ENCODE measurements at regions not wholly inside any gene's neighbourhood (a gene's known extent, or its start where the extent isn't known, plus 50 kb on each side); places are given as distances from the start of the nearest gene placed in this dataset.

DNA sequence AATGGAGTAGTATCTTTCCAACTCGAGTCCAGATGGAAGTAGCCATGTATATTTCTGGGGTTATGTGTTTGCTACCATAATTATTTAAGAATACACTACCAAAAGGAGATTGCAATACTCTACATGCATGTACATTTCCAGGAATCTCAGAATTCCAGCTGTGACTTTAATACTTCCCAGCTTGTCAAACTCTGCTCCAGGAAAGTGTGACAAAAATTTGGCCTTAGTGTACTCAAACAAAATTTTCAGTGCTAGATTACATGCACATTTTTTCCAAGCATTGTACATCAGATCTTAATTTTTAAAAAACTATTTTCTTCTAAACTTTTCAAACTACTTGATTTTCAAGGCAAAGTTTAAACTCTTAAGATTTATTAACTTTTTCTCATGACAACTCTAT, 1791.6 kb downstream of the SUCLG1 start:
- DNase-seq (ENCODE audit: low spot score), result no peak

DNA sequence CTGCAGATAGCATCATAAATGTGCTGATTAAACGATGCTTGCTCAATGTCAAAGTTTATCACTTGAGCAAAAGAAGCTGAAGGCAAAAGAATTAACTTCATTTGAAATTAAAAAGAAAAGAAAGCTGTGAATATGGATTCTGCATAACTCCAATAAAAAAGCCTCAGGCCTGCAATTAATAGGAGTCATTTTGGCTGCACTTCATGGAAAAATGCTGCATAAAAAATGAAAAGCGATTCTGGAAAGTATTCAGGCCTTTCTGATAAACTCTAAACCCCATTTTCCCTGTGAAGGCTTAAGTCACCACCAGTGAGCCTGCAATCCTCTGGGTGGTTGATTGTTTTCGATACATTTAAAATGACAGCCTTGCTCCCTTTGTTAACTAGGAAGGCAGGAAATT, 1793.4 kb downstream of the SUCLG1 start:
- DNase-seq (ENCODE audit: low spot score), result no peak

DNA sequence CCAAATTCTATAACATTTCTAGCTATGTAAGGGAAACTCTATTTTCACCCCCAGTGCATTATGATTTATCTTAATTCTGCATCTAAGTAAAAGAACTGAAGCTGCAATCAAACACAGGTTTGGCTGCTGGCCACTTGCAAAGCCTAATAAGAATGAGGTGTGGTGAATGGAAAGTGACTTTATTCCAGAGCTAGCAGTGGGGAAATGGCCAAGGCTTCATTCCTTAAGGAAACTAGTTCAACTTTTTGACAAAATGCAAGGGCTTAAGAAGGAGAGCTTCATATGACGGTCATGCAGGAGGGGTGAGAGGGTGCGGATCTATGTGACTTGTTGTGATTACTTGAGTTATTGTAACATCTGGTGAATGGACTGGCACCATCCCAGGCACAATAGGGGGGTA, 1802.0 kb downstream of the SUCLG1 start:
- no peak for DNase-seq (ENCODE audit: low spot score)

- DNase-seq (ENCODE audit: low spot score), result no peak
Measured at GRCh38 chr2:82656420-82656819, 1802.7 kb downstream of the SUCLG1 start.

DNA sequence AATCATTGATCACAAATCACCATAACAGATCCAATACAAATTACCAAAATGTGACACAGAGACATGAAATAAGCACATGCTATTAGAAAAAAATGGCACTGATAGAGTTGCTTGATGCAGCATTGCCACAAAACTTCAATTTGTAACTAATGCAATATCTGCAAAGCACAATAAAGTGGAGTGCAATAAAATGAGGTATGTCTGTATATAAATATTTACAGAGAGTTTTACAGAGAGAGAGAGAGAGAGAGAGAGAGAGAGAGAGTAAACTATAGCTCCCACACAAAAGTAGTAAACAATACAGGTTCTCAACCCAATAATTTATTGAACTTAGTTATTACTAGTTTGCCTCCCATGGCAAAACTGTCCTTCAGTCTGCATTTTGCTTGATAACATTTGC, 1807.0 kb downstream of the SUCLG1 start:
- DNase-seq (ENCODE audit: low spot score), result no peak

DNA sequence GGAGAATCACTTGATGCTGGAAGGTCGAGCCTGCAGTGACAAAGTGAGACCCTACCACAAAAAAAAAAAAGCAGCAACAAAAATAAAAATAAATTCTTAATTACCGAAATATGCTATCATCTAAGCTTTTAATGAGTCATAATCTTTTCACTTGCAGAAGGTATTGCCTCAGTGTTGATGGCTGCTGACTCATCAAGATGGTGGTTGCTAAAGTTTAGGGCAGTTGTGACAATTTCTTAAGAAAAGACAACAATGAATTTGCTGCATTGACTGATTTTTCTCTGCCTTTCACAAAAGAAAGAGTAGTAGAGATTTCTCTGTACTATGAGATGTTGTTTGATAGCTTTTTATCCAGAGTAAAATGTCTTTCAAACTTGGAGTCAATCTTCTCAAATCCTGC, 1809.0 kb downstream of the SUCLG1 start:
- DNase-seq (ENCODE audit: low spot score), result no peak

DNA sequence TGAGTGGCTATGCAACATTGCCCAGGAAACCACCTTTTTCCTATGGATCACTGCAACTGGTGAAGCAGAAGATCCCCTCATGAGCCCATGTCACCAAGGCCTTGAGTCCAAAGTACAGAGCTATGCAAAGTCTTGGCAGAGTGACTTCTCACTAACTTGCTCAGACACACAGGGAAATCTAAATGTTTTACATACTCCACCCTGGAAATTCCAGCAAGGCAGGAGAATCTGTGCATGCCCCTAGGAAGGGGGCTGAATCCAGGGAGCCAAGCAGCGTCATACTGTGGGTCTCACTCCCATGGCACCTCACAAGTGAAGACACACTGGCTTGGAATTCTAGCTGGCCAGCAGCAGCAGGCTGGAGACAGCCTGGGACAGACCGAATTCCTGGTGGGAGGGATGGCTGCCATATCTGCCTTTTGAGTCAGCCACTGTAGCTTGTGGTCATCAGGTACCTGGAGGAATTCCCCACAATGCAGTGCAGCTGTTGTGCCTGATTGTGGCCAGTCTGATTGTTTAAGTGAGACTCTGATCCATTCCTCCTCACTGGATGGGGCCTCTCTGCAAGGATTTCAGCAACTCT, 1817.4 kb downstream of the SUCLG1 start:
- DNase-seq (ENCODE audit: low spot score), result no peak

DNA sequence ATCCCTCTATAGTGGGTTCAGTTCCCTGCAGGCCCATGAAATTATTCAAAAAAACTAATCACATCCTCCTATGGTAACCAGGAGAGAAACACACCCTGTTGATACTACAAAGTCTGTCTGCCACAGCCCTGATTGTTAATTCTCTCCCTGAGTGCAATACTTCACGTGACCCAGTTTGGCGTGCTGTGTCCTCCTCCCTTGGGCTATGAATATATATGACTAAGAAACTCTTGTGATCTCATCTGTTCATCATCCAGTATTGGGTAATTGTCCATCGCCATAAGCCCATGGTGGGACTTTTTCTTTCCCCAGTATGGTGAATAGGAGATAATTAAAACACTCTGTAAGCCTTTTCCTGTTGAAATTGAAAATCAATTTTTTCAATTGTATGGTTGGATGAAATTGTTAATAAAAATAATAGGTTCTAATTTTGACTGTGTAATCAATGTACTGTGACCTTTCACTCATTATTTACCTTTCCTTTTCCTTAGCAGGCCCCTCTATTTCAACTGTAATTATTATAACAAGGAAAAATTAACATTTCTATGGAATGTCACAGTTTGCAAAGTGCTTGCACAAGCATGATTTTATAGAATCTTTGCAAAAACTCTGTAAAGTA, 1822.6 kb downstream of the SUCLG1 start:
- DNase-seq (ENCODE audit: low spot score), result no peak

GRCh38 chr2:82599021-82599420, 1860.1 kb downstream of the SUCLG1 start:
- DNase-seq (ENCODE audit: low spot score), result no peak

- no peak for DNase-seq (ENCODE audit: low spot score)
Measured at GRCh38 chr2:82596581-82596980, 1862.5 kb downstream of the SUCLG1 start.

GRCh38 chr2:82591718-82592117, 1867.4 kb downstream of the SUCLG1 start:
- no peak for DNase-seq (ENCODE audit: low spot score)

GRCh38 chr2:82576656-82577055, 1882.4 kb downstream of the SUCLG1 start:
- DNase-seq (ENCODE audit: low spot score), result no peak

DNA sequence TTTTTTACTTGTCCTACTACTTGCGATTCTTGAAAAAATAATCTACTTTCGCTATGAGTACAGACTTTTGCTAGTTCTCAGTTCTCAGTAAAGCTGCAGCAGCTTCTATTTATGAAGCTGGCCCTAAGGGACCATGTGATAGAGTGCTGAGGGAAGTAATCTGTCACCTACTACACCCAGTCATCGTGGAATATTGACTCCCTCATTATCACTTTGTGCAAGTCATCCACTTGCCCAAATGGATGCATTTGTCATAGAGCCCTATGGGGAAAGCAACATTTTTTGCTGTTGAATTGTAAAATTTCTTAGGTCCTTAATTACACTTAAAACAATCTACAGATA, 1919.8 kb downstream of the SUCLG1 start:
- DNase-seq (ENCODE audit: low spot score), result no peak

DNA sequence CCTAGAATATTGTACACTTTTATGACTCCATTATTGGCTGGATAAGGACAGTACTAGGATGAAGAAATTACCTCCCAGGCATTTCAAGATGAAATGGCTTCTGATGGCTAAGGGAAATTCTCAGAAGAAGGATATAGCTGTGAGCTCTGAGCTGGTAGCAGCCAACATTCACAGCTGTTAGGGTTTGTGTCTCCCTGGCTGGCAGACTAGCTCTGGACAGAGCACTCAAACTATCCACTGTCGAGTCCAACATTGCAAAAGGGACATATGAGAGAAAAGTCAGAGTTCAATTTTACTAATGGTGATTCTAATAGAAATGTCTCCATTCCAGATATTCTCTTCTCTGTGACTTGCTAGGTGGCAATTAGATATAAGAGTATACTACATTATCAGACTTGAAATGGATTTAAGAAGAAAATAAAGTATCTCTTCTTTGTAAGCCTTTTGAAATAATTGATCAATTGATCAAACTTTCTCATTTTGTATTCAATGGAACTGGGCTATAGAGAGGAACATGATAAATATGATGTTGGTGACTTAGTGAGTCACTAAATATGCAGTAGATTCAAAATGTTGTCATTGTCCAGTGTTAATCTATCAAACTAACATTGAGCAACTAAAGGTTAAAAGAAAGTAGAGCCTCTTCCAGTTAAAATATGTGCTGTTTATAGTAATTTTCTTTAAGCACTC, 1920.3 kb downstream of the SUCLG1 start:
- DNase-seq (ENCODE audit: low spot score), result no peak

DNA sequence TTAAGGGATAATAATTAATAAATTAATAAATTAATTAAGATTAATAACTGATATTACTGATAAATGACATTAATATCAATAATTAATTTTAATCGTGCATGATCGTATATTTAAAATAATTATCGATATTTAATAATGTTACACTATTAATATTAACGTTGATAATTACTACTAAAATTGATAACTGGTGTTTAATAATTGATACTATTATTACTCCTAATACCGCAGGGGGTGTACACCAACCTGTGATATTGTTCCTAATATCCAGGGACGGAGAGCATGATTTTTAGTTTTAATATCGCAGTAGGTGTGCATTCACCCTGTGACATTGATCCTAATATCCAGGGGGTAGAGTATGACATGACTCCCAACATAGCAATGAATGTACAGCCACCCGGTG, 1930.8 kb downstream of the SUCLG1 start:
- DNase-seq (ENCODE audit: low spot score), result no peak

GRCh38 chr2:82527124-82527523, 1932.0 kb downstream of the SUCLG1 start:
- no peak for DNase-seq (ENCODE audit: low spot score)

GRCh38 chr2:82526277-82526676, 1932.8 kb downstream of the SUCLG1 start:
- no peak for DNase-seq (ENCODE audit: low spot score)

GRCh38 chr2:82525744-82526143, 1933.3 kb downstream of the SUCLG1 start:
- no peak for DNase-seq (ENCODE audit: low spot score)

GRCh38 chr2:82524826-82525225, 1934.3 kb downstream of the SUCLG1 start:
- DNase-seq (ENCODE audit: low spot score), result no peak

- DNase-seq (ENCODE audit: low spot score), result no peak
Measured at GRCh38 chr2:82511894-82512293, 1947.2 kb downstream of the SUCLG1 start.

DNA sequence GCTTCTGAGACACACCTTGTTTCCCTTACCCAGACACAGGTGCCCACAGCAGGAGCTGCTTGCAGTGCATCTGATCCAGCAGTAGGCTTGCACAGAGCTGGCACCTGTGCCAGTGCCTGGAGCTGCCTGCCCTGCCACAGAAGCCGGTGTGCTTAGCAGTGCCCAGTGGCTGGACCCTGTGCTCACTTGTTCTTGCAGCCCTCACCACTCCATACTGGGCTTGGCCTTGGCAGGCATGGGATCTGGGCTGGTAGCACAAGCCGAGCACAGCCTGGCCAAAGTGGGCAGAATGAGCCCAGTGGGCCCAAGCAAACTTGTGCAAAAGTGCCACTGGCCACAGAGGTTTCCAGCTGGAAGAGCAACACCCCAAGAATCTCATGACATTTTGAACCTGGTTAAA, 1950.4 kb downstream of the SUCLG1 start:
- no peak for DNase-seq (ENCODE audit: low spot score)

GRCh38 chr2:82507657-82508056, 1951.4 kb downstream of the SUCLG1 start:
- no peak for DNase-seq (ENCODE audit: low spot score)

- no peak for DNase-seq (ENCODE audit: low spot score)
Measured at GRCh38 chr2:82501217-82501616, 1957.9 kb downstream of the SUCLG1 start.

All from ecto neural progenitor cell (in vitro differentiated cells).